GM23248 (cell line): ENCODE measurements at regions not wholly inside any gene's neighbourhood (a gene's known extent, or its start where the extent isn't known, plus 50 kb on each side); places are given as distances from the start of the nearest gene placed in this dataset.

Source experiments
- EZH2 ChIP-seq: fragments of 200-600 bp; sonication (generic); IDR thresholded peaks from 2 replicates; pipeline ENCODE4 v1.6.1; 2018; ENCODE audit warnings: antibody characterized with exemption, mild to moderate bottlenecking; ENCODE audit not compliant: insufficient read depth, poor library complexity, severe bottlenecking
- EZH2phosphoT487 ChIP-seq: fragments of 200-600 bp; sonication (generic); IDR thresholded peaks from 2 replicates; pipeline ENCODE4 v1.6.1; 2018; ENCODE audit warnings: antibody characterized with exemption, moderate library complexity, mild to moderate bottlenecking, low read depth; ENCODE audit not compliant: insufficient read depth

- no peak for TF ChIP-seq EZH2
- TF ChIP-seq EZH2phosphoT487: no peak
These were observed 129.8 kb downstream of the NXNL2 start for GRCh38 chr9:88664773-88665172.
